Activated naive CD8-positive, alpha-beta T cell treated with anti-CD3 and anti-CD28 coated beads, Interleukin-2, amount 50 U/mL, for 24 hours (primary cell): ENCODE measurements at regions not wholly inside any gene's neighbourhood (a gene's known extent, or its start where the extent isn't known, plus 50 kb on each side); places are given as distances from the start of the nearest gene placed in this dataset.

ENCODE experiments used
- ATAC-seq: fragments of 150-1000 bp; cut with Tn5 transposase; one replicate; pipeline ENCODE4 v1.10.0; 2021
- DNase-seq: peaks from one replicate; pipeline ENCODE4 v3.0.0; 2021
- H3K27ac Mint-ChIP-seq: one replicate; pipeline ENCODE4 v1.8.0; 2021; ENCODE audit warnings: mild to moderate bottlenecking, mixed read lengths
- H3K27me3 Mint-ChIP-seq: one replicate; pipeline ENCODE4 v1.8.0; 2021; ENCODE audit warnings: mixed read lengths
- H3K36me3 Mint-ChIP-seq: one replicate; pipeline ENCODE4 v1.8.0; 2021; ENCODE audit warnings: low read depth, mixed read lengths
- H3K4me1 Mint-ChIP-seq: one replicate; pipeline ENCODE4 v1.8.0; 2021; ENCODE audit warnings: mixed read lengths
- H3K4me3 Mint-ChIP-seq: one replicate; pipeline ENCODE4 v1.8.0; 2021; ENCODE audit warnings: mild to moderate bottlenecking, moderate library complexity, mixed read lengths
- H3K9me3 Mint-ChIP-seq: one replicate; pipeline ENCODE4 v1.8.0; 2021; ENCODE audit warnings: mixed read lengths

GRCh38 chr1:164958982-164959768 lies 397.3 kb downstream of the LMX1A start:
- ATAC-seq (no peak), DNase-seq (no peak)
- no peaks in the 10 kb centered on the region for H3K27me3 Mint-ChIP-seq
- no peaks in the 10 kb centered on the region for H3K36me3 Mint-ChIP-seq
- no peak overlapping the region for H3K4me3 Mint-ChIP-seq
- H3K9me3 Mint-ChIP-seq = peaks cover 5% of the 10 kb centered on the region
- H3K27ac Mint-ChIP-seq = no peak overlapping the region
- H3K4me1 Mint-ChIP-seq = no peaks in the 10 kb centered on the region

- Mint-ChIP-seq H3K9me3 (peaks cover 9% of the 10 kb centered on the region), H3K4me3 (no peak overlapping the region), H3K27ac (no peak overlapping the region), H3K36me3 (no peaks in the 10 kb centered on the region), H3K27me3 (peaks cover 2% of the 10 kb centered on the region), H3K4me1 (no peaks in the 10 kb centered on the region)
- DNase-seq (no peak), ATAC-seq (no peak)
These were observed 394.8 kb downstream of the PBX1 start for GRCh38 chr1:164953815-164954214.

DNA sequence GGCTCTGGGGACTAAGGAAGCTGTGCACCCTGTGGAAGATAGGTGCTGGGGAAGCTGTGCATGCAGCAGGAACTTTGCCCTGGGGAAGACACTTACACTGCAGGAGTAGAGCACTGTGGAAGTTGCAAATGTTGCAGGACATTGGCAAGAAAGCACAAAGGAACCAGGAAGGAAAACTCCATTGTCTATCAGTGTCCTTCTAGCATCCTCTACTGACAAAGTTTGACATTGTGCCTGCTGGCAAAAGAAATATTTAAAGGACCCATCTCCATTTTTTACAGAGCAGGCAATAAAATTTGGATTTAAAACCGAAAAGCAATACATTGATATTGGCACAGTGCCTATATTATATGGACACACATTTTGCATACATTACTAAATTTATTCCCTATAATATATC lies 394.1 kb downstream of the PBX1 start:
- no peaks in the 10 kb centered on the region for H3K4me1 Mint-ChIP-seq
- peaks cover 14% of the 10 kb centered on the region for H3K9me3 Mint-ChIP-seq
- DNase-seq = no peak
- no peaks in the 10 kb centered on the region for H3K36me3 Mint-ChIP-seq
- H3K27me3 Mint-ChIP-seq = peaks cover 2% of the 10 kb centered on the region
- H3K4me3 Mint-ChIP-seq = no peak overlapping the region
- H3K27ac Mint-ChIP-seq = no peak overlapping the region
- no peak for ATAC-seq

- Mint-ChIP-seq H3K9me3 (peaks cover 27% of the 10 kb centered on the region), H3K4me3 (no peak overlapping the region), H3K4me1 (no peaks in the 10 kb centered on the region), H3K27ac (no peak overlapping the region), H3K36me3 (no peaks in the 10 kb centered on the region), H3K27me3 (peaks cover 2% of the 10 kb centered on the region)
- ATAC-seq (no peak), DNase-seq (no peak)
These were observed 392.5 kb downstream of the PBX1 start for GRCh38 chr1:164951508-164951907.

- H3K27me3 Mint-ChIP-seq = peaks cover 2% of the 10 kb centered on the region
- H3K27ac Mint-ChIP-seq = no peak overlapping the region
- no peaks in the 10 kb centered on the region for H3K4me1 Mint-ChIP-seq
- ATAC-seq (no peak), DNase-seq (no peak)
- H3K4me3 Mint-ChIP-seq = no peak overlapping the region
- H3K9me3 Mint-ChIP-seq = peaks cover 29% of the 10 kb centered on the region
- H3K36me3 Mint-ChIP-seq = no peaks in the 10 kb centered on the region
These were observed 391.6 kb downstream of the PBX1 start for GRCh38 chr1:164950541-164950986.

- Mint-ChIP-seq H3K36me3 (no peaks in the 10 kb centered on the region), H3K27ac (no peak overlapping the region), H3K4me3 (no peak overlapping the region), H3K4me1 (no peaks in the 10 kb centered on the region), H3K9me3 (peaks cover 29% of the 10 kb centered on the region), H3K27me3 (peaks cover 2% of the 10 kb centered on the region)
- DNase-seq = no peak
- ATAC-seq = no peak
These were observed 390.9 kb downstream of the PBX1 start for GRCh38 chr1:164949771-164950471.

- DNase-seq (no peak), ATAC-seq (no peak)
- H3K9me3 Mint-ChIP-seq = peaks cover 29% of the 10 kb centered on the region
These were observed 389.1 kb downstream of the PBX1 start for GRCh38 chr1:164948101-164948500.

DNA sequence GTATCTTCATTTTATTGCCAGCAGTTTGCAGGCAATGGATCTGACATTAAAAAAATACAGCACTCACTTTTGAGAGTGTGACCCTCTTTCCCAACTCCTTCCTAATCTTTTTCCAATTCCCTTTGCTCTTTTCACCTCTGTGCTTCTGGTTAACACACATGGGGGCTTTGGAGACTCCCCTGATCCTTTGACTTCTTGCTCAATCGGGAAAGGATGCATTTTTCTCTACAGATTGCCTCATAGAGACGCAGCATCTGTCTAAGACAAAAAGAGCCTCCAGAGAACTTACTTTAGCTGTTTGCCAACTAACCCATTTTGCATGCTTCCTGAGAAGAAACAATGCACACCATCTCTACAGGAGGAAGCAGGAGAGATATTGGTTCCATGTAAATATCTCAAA lies 378.3 kb downstream of the PBX1 start:
- H3K4me1 Mint-ChIP-seq = no peaks in the 10 kb centered on the region
- H3K27me3 Mint-ChIP-seq = no peaks in the 10 kb centered on the region
- peaks cover 10% of the 10 kb centered on the region for H3K9me3 Mint-ChIP-seq
- ATAC-seq = no peak
- no peak overlapping the region for H3K27ac Mint-ChIP-seq
- no peak for DNase-seq
- H3K36me3 Mint-ChIP-seq = no peaks in the 10 kb centered on the region
- no peak overlapping the region for H3K4me3 Mint-ChIP-seq

More at GRCh38 chr1:164948101-164948500, 389.1 kb downstream of the PBX1 start:
- Mint-ChIP-seq H3K27ac (no peak overlapping the region), H3K36me3 (no peaks in the 10 kb centered on the region), H3K4me1 (no peaks in the 10 kb centered on the region), H3K27me3 (no peaks in the 10 kb centered on the region), H3K4me3 (no peak overlapping the region)

DNA sequence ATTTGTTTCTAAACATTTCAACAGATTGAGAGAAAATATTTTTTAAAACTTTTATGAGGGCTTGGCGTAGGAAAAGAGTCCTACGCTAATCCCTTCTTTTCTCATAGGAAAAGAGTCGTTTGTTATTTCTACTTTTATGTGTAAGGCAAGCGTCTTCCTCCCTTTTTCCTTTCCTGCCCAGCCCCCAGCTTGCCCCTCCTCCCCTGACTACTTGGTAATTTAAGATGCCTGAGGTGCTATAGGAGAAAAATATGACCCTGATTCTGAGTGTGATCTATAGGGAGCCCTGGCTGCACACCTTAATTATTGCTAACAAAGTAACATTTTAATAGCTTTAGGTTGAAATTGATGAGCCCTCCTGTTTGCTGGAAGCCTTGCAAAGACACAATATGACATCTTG lies 373.6 kb downstream of the PBX1 start:
- DNase-seq (no peak), ATAC-seq (no peak)
- H3K4me1 Mint-ChIP-seq = no peaks in the 10 kb centered on the region
- H3K9me3 Mint-ChIP-seq = peaks cover 4% of the 10 kb centered on the region
- no peaks in the 10 kb centered on the region for H3K27me3 Mint-ChIP-seq
- no peaks in the 10 kb centered on the region for H3K36me3 Mint-ChIP-seq
- H3K27ac Mint-ChIP-seq = no peak overlapping the region
- H3K4me3 Mint-ChIP-seq = no peak overlapping the region

DNA sequence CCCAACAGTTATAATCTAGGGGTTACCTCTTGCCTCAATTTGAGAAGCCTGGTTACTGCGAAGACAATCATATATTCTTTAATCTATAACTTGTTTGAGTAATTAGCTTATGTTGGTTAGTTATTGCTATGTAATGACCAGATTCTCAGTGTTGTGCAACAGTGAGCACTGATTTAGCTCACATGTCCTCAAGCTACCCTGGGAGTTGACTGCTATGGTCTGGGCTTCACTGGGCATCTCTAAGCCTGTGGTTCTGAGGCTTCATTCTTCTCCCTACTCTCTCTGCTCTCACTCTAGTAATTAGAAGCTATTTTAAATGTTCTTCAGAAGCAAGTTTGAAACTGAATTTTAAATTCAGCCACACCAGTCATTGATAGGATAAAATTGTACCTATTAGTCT lies 371.8 kb downstream of the PBX1 start:
- no peaks in the 10 kb centered on the region for H3K9me3 Mint-ChIP-seq
- no peak overlapping the region for H3K4me3 Mint-ChIP-seq
- H3K4me1 Mint-ChIP-seq = no peaks in the 10 kb centered on the region
- H3K27me3 Mint-ChIP-seq = no peaks in the 10 kb centered on the region
- no peak overlapping the region for H3K27ac Mint-ChIP-seq
- H3K36me3 Mint-ChIP-seq = no peaks in the 10 kb centered on the region
- DNase-seq (no peak), ATAC-seq (no peak)

GRCh38 chr1:164930241-164930640 lies 371.3 kb downstream of the PBX1 start:
- Mint-ChIP-seq H3K27ac (no peak overlapping the region), H3K4me3 (no peak overlapping the region), H3K27me3 (no peaks in the 10 kb centered on the region), H3K36me3 (no peaks in the 10 kb centered on the region), H3K4me1 (no peaks in the 10 kb centered on the region), H3K9me3 (no peaks in the 10 kb centered on the region)
- ATAC-seq = no peak
- DNase-seq = no peak

- no peak overlapping the region for H3K27ac Mint-ChIP-seq
- ATAC-seq (no peak), DNase-seq (no peak)
- no peaks in the 10 kb centered on the region for H3K9me3 Mint-ChIP-seq
- no peaks in the 10 kb centered on the region for H3K27me3 Mint-ChIP-seq
- H3K4me3 Mint-ChIP-seq = no peak overlapping the region
- H3K4me1 Mint-ChIP-seq = no peaks in the 10 kb centered on the region
- H3K36me3 Mint-ChIP-seq = no peaks in the 10 kb centered on the region
These were observed 369.3 kb downstream of the PBX1 start for GRCh38 chr1:164928232-164928812.

DNA sequence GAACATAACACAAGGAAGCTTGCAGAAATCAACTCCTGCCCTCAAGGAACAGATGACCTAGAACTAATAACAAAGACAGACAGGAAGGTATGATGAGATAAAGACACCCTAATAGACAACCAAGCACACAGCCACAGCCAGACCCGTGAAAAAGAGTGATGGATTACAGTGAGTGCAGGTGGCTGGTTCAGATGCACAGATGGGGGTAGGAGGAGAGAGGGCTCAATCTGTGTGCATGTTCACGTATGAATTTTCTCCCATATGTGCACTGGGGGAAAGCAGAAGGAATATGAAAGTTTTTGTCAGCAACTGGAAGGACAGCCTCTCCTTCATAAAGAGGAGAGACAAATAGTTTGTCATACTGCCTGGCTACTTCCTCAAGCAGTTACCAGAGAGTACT lies 367.1 kb downstream of the PBX1 start:
- no peak overlapping the region for H3K27ac Mint-ChIP-seq
- no peak overlapping the region for H3K4me3 Mint-ChIP-seq
- H3K27me3 Mint-ChIP-seq = no peaks in the 10 kb centered on the region
- DNase-seq (no peak), ATAC-seq (no peak)
- H3K36me3 Mint-ChIP-seq = no peaks in the 10 kb centered on the region
- H3K4me1 Mint-ChIP-seq = no peaks in the 10 kb centered on the region
- no peaks in the 10 kb centered on the region for H3K9me3 Mint-ChIP-seq

DNA sequence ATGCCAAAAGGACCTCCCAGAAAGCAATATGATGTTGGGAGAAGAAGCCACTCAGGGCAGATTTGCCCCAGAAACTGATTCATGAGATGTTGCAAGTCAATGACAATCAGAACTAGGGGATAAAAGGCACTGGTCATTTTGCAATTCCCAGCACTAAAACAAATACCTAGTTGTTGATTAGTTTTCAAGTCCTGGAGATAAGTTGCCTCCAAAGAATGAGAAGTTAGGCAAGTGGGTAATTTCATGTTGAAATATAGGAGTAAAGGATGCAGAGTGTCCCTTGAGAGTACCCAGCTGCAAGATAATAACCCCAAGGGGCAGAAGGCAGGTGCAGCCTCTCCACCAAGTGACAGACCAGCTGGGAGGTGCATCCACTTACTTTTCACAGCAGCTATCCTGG lies 363.6 kb downstream of the PBX1 start:
- Mint-ChIP-seq H3K36me3 (no peaks in the 10 kb centered on the region), H3K4me3 (no peak overlapping the region), H3K4me1 (no peaks in the 10 kb centered on the region), H3K27ac (no peak overlapping the region), H3K9me3 (no peaks in the 10 kb centered on the region), H3K27me3 (no peaks in the 10 kb centered on the region)
- no peak for ATAC-seq
- DNase-seq = no peak

- Mint-ChIP-seq H3K36me3 (no peaks in the 10 kb centered on the region), H3K27ac (no peak overlapping the region), H3K4me3 (no peak overlapping the region), H3K9me3 (no peaks in the 10 kb centered on the region), H3K27me3 (no peaks in the 10 kb centered on the region), H3K4me1 (no peaks in the 10 kb centered on the region)
- no peak for DNase-seq
- no peak for ATAC-seq
These were observed 362.5 kb downstream of the PBX1 start for GRCh38 chr1:164921493-164921892.
